H1 (cell line): ENCODE measurements at regions not wholly inside any gene's neighbourhood (a gene's known extent, or its start where the extent isn't known, plus 50 kb on each side); places are given as distances from the start of the nearest gene placed in this dataset.

Experiments
- PHF8 ChIP-seq: fragments of 200-600 bp; sonication (generic); conservative IDR thresholded peaks from 2 replicates; pipeline ENCODE4 v1.7.1; 2012; ENCODE audit warnings: low read depth, mild to moderate bottlenecking, inconsistent platforms, low read length, moderate library complexity
- RBBP5 ChIP-seq: IDR thresholded peaks from 2 replicates; pipeline ENCODE4 v1.7.1; 2012; ENCODE audit warnings: low read depth, mild to moderate bottlenecking, inconsistent platforms, low read length, moderate library complexity, borderline replicate concordance

DNA sequence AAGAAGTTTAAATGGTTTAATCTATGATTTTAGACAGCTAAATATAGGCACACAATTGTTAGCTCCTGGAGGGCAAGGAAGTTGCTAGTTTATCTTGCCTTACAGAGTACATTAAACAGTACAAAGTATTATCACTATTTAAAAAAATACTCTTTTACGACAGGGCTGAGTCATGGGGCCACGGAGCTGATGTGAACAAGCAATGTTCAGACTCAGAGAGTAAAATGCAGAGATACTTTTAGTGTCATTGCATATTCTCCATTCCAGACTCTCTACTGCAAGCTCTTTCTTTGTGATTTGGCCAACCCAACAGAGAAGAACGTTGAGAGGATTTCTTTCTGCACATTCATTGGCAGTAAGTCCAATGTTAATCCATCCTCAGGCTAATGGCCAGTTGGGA lies 352.4 kb downstream of the SPRY2 start:
- TF ChIP-seq PHF8: no peak
- no peak for TF ChIP-seq RBBP5
